OCI-LY1 (cell line): ENCODE measurements at regions not wholly inside any gene's neighbourhood (a gene's known extent, or its start where the extent isn't known, plus 50 kb on each side); places are given as distances from the start of the nearest gene placed in this dataset.

ENCODE experiments used
- EZH2 ChIP-seq: fragments of 200-600 bp; sonication (generic), shearing (Covaris generic); IDR thresholded peaks from 2 replicates; pipeline ENCODE4 v1.8.0; 2017; ENCODE audit warnings: borderline replicate concordance, mixed run types, mild to moderate bottlenecking, antibody characterized with exemption, low read length, moderate library complexity, mixed read lengths
- TF ChIP-seq, protein P1 (sequence below): fragments of 200-600 bp; sonication (generic), shearing (Covaris generic); IDR thresholded peaks from 2 replicates; pipeline ENCODE4 v1.5.1; 2017; ENCODE audit warnings: mild to moderate bottlenecking, antibody characterized with exemption, low read length, moderate library complexity, mixed read lengths

- TF ChIP-seq, protein P1, sequence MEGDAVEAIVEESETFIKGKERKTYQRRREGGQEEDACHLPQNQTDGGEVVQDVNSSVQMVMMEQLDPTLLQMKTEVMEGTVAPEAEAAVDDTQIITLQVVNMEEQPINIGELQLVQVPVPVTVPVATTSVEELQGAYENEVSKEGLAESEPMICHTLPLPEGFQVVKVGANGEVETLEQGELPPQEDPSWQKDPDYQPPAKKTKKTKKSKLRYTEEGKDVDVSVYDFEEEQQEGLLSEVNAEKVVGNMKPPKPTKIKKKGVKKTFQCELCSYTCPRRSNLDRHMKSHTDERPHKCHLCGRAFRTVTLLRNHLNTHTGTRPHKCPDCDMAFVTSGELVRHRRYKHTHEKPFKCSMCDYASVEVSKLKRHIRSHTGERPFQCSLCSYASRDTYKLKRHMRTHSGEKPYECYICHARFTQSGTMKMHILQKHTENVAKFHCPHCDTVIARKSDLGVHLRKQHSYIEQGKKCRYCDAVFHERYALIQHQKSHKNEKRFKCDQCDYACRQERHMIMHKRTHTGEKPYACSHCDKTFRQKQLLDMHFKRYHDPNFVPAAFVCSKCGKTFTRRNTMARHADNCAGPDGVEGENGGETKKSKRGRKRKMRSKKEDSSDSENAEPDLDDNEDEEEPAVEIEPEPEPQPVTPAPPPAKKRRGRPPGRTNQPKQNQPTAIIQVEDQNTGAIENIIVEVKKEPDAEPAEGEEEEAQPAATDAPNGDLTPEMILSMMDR = no peak
- TF ChIP-seq EZH2 = no peak
Observed at GRCh38 chr12:76643438-76643837, 83.9 kb upstream of the OSBPL8 start.
